ENCODE measurements at regions not wholly inside any gene's neighbourhood (a gene's known extent, or its start where the extent isn't known, plus 50 kb on each side); places are given as distances from the start of the nearest gene placed in this dataset.

GRCh38 chr20:53681352-53682212 is 87.9 kb upstream of the ZNF217 start:
- no peak for TF ChIP-seq RAD21 (IDR thresholded peaks at IDR 0.05)
- TF ChIP-seq CTCF (IDR thresholded peaks at IDR 0.05; ENCODE audit: low read depth, low read length, missing input control): no peak
- no peak for TF ChIP-seq SP1 (IDR thresholded peaks at IDR 0.05)
- no peak for TF ChIP-seq REST (IDR thresholded peaks at IDR 0.05)
- no peak for TF ChIP-seq ZBTB33 (IDR thresholded peaks at IDR 0.05)
- no peak for TF ChIP-seq MAX (IDR thresholded peaks at IDR 0.05)
- TF ChIP-seq GABPA (IDR thresholded peaks at IDR 0.05 in 1 of 2, conservative IDR thresholded peaks at IDR 0.05 in 1 of 2): no peak
- no peak for TF ChIP-seq YY1 (IDR thresholded peaks at IDR 0.05)
- no peak for TF ChIP-seq ATF3 (IDR thresholded peaks at IDR 0.05)

Measured in liver (tissue), 3 donors.